HepG2 (cell line): ENCODE measurements at regions not wholly inside any gene's neighbourhood (a gene's known extent, or its start where the extent isn't known, plus 50 kb on each side); places are given as distances from the start of the nearest gene placed in this dataset.

Experiments used
- CSRNP2 ChIP-seq: sonication (generic); formaldehyde crosslinking; conservative IDR thresholded peaks from 2 replicates; pipeline ENCODE4 v1.8.0; 2022; ENCODE audit warnings: low read depth, missing genetic modification reagents
- SIN3B ChIP-seq: fragments of 150-350 bp; IDR thresholded peaks from 2 replicates; pipeline ENCODE4 v1.6.1; 2014; ENCODE audit warnings: low read length
- ZBTB10 ChIP-seq: sonication (generic); formaldehyde crosslinking; IDR thresholded peaks from 2 replicates; pipeline ENCODE4 v1.4.0; 2020; ENCODE audit warnings: missing genetic modification reagents, borderline replicate concordance
- ZNF224 ChIP-seq: sonication (generic); formaldehyde crosslinking; IDR thresholded peaks from 2 replicates; pipeline ENCODE4 v1.5.0; 2020; ENCODE audit warnings: mild to moderate bottlenecking, missing genetic modification reagents
- ZNF329 ChIP-seq: sonication (generic); formaldehyde crosslinking; IDR thresholded peaks from 2 replicates; pipeline ENCODE4 v1.9.0; 2021; ENCODE audit warnings: low read depth, mild to moderate bottlenecking, missing genetic modification reagents
- ZNF512 ChIP-seq: sonication (generic); formaldehyde crosslinking; IDR thresholded peaks from 2 replicates; pipeline ENCODE4 v1.4.0; 2020; ENCODE audit warnings: mild to moderate bottlenecking, missing genetic modification reagents
- ZNF781 ChIP-seq: sonication (generic); formaldehyde crosslinking; IDR thresholded peaks from 2 replicates; pipeline ENCODE4 v1.5.1; 2020; ENCODE audit warnings: borderline replicate concordance, mild to moderate bottlenecking, missing genetic modification reagents; ENCODE audit errors: not compliant biosample characterization
- ZNF878 ChIP-seq: sonication (generic); formaldehyde crosslinking; IDR thresholded peaks from 2 replicates; pipeline ENCODE4 v1.8.1; 2023; ENCODE audit warnings: mild to moderate bottlenecking, missing genetic modification reagents, moderate library complexity

- no peak for TF ChIP-seq ZNF329
- TF ChIP-seq ZNF224 (CRISPR knock-in tag), result no peak
- no peak for TF ChIP-seq ZNF781 (CRISPR knock-in tag)
- TF ChIP-seq ZNF878 (CRISPR knock-in tag), result no peak
- TF ChIP-seq SIN3B, result no peak
- TF ChIP-seq ZBTB10, result no peak
- TF ChIP-seq CSRNP2 (CRISPR knock-in tag), result no peak
- TF ChIP-seq ZNF512 (CRISPR knock-in tag), result no peak
- TF ChIP-seq, all 625 proteins: peak for 0
Measured at GRCh38 chr12:126930234-126930633, 1336.7 kb upstream of the TMEM132C start (continued).
